HuH-7 (cell line): ENCODE measurements at regions not wholly inside any gene's neighbourhood (a gene's known extent, or its start where the extent isn't known, plus 50 kb on each side); places are given as distances from the start of the nearest gene placed in this dataset.

ENCODE experiments used
- DNase-seq: peaks from one replicate; pipeline ENCODE4 v3.0.0; 2011; ENCODE audit warnings: low spot score

GRCh38 chr4:54915276-54915675 is 210.1 kb downstream of the KDR start:
- DNase-seq = no peak

DNA sequence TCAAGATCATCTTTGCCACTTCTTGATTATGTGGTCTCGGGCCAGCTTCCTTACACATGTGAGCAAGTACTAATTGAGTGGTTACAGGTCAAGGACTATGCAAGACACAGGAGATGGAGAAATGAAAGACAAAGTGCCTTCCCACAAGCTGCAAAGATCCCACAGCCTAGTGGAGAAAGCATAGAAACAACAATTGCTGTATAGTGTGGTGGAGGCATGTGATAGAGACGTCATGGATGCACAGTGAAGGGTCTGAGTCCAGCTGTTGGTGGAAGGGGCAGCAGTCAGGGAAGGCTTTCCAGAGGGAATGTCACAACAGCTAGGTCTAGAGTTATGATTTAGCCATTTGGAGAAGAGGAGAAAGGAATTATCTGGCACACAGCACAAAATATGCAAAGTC is 210.6 kb downstream of the KDR start:
- no peak for DNase-seq

DNA sequence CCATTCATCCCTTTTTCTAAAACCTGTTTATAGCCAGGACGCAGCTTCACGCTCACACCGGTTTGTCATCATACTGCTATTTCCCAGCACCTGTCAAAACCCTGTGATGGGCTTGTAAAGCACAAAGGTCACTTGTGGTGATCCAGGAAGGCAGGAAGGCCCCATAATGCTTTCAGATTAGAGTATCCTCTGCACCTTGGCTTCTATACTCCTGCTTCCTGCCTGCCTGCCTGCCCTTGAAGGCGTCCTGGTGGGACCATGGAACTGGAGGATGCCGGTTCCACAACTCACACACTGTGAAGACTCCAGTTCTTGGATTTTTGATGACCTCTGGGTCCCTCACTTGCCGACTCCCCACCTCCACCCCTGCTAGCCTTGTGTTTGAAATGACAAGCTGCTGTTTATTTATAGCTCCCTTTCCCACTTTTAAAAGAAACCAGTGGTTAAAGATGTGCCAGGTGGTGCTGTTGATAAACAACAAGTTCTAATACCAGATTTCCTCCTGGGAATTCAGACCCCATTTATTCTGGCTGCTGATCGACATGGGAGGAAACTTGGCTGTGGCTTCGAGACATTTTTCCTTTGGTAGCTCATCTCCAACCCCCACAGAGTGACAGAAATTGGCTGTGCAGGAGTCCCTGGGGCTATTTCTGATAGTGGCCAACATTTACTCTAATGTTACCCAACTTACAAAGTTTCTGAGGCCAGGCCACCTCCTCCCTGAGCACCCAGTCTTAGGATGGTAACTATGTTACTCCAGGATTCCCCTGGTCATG is 211.5 kb downstream of the KDR start:
- DNase-seq = peak; percentile 18

GRCh38 chr4:54912155-54912554 is 213.2 kb downstream of the KDR start:
- no peak for DNase-seq

DNA sequence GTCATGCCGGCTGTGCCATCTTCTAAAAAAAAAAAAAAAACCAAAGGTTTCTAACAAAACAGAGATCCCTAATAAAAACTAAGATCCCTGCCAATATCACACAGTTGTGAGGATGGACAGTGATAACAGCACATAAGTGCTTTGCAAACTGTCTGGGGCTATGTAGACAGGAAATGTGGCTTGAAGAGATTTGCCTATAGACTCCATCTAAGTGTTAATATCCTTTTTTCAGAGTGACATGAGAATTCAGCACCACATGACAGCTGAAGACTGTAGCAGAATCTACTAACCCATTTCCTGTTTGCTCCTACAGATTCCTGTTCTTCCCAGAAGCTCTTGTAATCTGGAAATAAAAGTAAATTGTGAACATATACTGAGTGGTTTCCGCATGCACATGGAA is 215.4 kb downstream of the KDR start:
- no peak for DNase-seq

DNA sequence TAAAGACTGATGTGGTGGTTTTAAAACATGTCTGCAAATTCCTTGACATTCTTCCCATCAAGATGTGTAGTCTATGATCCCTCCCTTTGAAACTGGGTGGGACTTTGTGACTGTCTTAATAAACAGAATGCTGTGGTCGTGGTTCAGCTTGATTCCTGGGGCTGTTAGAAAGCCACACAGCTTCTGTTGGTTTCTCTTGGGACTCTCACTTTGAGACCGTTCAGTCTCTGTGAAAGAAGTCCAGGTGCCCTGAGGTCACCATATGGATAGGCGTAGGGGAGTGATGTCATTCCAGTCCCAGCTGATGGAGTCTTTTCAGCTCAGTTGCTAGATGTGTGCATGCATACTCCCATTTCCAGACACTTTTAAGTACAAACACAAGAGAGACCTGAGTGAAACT is 216.6 kb downstream of the KDR start:
- DNase-seq = no peak

DNA sequence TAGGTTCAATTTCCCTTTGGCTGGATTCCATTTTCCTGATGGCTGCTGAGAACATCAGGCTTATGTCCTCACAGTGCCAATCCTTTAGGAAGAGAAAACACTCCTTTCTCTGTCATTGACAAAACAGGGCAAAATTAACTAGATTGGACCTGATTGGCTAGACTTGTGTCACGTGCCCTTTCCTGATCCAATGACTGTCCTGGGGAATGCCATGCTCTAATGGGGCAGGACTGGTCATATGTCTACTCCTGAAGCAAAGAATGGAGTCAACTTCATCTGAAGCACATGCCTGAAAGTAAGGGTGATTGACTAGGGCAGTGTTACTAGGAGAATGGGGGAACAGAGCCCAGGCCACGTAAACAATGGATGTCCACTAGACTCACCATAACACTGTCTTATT is 220.4 kb downstream of the KDR start:
- no peak for DNase-seq

DNA sequence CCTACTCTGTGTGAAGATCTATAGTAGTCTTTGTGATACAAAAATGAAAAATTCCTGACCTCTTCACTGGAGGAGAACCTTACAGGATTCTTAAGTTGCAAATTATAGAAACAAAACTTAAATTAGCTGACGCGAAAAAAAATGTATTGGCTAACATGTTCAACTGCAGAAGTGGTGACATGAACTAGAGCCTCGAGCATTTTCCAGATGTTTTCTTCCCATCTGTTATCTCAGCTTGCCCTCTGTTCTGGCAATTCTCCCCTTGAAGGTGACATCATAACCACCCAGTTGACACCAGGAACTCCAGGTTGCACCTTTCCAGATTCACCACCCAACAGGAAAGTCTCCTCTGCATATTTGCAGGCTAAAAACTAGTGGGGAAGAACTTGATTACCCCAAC is 222.4 kb downstream of the KDR start:
- DNase-seq = no peak

DNA sequence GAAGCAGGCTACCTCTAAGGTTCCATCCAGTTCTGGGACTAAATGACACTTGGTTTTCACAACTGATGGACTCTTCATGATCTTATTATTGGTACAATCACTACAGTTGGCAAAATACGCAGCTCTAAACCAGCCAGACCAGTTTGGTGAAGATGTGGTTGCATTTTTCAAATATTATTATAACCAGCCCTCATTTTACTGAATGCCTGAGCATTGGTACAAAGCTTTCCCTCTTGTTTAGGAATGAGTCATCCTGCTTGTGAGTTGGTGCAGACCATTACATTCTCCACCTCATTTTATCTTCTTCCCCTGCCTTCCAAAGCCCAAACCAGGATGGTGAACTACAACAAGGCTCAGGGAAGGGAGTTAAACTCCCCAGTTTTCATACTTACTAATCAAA is 223.1 kb downstream of the KDR start:
- no peak for DNase-seq

DNA sequence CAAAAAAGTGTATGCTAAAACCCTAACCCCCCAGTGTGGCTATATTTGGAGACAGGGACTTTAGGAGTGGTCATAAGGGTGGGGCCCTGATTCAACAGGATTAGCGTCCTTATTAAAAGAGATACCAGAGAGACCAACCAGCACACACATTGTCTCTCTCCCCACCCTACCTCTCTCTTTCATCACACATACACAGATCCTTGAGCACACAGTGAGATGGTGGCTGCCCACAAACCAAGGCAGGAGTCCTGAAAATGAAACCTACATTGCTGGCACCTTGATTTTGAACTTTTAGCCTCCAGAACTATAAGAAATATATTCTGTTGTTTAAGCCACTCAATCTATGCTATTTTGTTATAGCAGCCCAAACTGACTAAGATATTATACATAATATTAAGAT is 224.2 kb downstream of the KDR start:
- DNase-seq = no peak

DNA sequence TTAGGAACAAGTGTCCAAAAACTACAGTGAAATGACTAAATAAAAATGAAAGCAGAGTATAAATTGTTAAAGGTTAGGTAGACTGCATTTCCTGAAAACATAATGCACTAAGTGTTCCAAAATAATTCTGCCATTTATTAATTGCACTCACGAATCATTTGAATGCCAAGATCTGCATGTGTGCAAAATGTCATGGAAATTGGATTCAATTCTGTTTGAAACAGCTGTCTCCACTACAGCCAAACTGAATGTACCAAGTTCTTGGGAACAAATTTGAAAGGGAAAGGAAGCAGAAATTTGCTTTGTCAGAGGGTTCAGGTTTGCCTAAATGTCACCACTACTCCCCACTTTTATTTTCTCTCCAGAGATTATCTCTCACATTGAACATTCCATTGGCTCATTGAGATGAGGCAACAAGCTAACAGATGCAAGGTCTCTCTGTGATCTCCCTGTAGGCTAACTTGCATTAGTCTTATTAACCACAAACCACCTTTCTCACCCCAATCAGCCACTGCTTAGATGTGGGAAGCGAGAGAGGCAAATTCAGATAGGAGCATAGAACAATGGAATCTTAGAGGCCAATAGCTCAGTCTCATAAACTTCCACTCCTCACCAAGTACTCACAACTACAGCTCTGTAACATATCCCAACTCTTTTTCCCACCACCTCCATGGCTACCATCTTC is 226.6 kb downstream of the KDR start:
- DNase-seq = no peak

- DNase-seq = no peak
These were observed 227.3 kb downstream of the KDR start for GRCh38 chr4:54898056-54898562.

DNA sequence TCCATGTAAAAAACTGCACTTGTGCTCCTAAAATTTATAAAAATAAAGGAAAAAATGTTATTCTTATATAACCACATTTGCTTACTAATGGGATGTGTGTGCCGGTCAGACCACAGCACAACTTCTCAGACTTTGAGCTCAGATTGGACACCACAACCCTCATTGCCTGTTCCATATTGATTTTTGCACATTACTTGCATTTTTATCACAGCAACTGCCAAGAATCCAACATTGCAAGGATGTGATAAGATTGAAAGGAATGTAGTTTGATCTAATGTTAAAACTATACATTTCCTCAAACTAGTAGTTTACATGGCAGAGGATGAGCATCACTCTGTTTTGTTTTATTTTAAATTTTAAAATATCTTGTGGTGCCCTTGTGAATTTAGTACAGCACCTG is 227.8 kb downstream of the KDR start:
- DNase-seq = no peak

DNA sequence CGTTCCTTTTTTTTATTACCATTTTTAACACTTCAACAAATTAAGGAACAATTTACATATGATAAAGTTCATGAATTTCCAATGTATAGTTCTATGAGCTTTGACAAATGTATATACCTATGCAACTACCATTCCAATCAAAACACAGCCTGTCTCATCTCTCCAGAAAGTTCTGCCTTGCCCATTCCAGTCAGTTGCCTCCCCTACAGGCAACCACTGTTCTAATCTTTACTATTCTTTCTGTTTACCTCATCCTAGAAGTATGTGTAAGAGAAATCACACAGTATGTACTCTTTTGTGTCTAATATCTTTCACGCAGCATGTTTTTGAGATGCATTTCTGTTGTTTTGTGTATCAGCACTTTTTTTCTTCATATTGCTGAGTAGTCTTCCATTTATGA is 224.9 kb downstream of the KIT start:
- no peak for DNase-seq

DNA sequence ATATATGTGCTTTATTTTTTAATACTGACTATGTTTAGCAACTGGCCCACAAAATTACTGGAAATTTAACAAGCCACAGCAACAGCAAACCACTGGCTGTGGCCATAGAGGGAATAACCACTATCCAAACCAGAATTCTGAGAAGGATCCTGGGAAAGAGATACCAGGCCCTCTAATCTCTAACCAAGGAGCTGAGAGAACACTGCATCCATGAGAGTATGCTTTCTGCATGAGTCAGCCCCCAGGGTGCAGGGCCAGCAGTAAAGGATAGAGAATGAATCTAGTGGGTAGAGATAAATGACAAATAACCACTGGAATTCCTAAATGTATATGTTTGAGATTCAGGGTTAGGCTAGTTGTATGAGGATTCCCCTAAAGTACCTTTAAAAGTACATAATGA is 221.8 kb downstream of the KIT start:
- no peak for DNase-seq

DNA sequence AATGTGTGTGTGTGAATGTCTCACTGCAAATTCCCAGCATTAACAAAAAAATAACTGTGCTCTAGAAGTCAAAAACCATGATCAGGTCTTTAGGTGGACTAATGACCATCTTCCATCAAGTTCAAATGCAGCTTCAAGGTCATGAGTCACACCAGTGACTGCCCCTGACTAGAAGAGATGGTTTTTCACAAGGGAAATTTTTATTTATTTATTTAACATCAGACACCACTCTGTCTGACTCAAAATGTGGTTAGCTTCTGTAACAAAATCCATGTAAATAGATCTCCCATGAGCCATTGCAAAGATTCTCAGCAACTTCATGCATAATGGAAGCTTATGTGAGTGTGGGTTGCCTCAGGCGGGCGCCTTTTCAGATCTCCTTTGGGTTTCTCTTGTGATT is 219.2 kb downstream of the KIT start:
- no peak for DNase-seq

DNA sequence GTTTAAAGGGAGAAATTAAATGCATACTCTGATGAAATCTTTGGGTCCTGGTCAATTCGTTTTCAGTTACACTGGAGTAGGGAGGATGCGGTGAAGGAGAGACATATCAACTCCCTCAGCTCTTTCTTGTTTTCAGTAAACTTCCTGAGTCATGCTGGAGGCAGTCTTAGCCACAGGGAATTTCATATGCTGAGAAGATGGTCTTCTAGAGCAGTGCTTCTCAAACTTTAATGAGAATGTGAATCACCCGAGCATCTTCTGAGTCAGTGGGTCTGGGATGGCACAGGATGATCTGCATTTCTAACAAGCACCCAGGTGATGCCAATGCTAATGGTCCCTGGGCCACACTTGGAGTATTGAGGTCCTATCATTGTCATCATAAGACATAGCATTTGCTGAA is 214.5 kb downstream of the KIT start:
- no peak for DNase-seq

DNA sequence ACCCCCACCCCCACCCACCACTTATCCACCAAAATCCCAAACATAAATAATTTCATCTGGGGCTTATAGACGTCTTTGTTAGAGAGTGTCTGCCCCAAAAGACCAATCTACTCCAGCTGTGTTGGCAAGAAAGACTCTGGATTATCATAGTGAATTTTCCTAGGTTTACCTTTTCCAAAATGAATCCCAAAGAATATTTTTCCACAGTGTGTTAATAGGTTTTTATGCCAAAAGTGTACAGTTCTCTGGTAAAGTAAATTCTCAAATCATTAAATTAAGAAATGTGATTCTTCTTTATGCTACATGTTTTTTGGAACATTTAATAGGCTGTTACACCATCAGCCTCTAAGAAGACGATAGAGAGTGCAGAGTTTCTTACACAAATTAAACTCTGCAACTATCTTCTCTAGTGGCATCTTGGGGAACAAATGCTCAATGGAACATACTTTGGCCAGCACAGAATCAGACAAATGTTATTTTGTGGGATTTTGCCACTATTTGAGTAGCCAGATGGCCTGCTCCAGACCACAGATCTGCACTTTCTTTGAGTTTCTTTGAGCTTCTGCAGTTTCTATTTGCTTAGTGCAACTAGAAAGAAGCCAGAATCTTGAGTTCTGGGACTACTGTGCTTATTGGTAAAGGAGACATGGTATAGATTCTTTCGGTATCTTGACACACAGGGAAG is 206.0 kb downstream of the KIT start:
- DNase-seq = no peak

DNA sequence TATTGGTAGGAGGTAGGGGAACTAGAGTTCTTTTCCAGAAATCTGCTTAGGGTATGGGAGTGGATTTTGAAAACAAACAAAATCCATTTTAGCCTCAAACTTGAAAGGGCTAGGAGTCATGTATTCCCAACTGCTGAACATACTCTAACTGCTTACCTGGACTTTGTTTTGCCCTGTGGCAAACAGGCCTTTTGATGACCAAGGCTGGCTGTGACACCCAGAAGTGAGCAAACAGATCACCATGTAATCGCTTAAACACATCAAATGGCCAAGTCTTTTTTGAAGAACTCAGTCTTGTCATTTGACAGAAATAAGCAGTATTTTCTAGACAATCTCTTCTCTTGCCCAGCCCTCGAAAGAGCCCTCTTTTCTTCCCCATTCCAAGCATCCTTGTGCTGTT is 203.4 kb downstream of the KIT start:
- no peak for DNase-seq

DNA sequence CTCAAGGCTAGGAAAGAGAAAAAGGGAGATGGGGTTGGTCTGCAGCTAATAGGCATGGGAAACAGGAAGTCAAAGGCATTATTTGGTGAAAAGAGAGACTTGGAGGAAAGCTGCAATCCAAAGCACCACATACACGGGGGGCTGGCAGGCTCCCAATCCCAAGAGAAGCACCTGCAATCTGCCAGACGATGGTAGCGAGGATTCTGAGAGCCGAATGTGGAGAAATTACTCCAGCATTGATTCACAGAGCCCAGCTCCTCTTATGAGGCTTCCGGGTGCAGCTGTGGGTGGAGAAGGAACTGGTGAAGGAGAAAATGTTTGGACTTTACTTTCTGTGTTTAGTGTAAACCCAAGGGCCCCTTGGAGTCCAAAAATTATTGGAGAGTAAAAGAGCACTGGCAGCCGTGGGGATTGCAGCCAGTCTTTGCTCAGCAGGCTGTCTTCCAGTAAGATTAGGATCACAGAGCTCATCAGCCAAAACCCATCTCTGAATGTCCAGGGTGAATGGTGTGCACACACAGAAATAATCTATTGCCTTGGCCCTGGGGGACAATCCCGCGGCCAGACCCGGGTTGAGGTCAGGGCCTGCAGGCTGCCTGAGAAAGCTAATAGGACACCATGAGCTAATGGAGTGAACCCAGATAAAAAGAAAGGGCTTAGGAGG is 197.6 kb downstream of the KIT start:
- DNase-seq = no peak

DNA sequence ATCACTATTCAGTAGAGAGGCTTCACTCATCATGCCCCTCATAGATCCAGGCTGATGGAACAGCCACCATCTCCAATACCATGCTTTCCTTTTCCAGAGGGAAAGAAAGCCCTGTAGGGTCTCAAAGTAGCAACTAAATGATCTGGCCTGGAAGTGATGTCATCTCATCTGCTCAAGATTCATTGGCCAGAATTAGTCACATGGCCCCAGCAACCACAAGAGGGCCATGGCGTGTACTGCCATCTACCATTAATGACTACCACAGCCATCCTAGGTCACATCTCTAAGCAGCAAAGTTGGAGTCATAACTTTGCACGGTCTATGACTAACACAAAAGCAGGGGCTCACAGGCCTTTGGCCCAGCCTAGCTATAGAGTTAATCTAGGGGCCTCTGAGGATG is 194.8 kb downstream of the KIT start:
- no peak for DNase-seq

DNA sequence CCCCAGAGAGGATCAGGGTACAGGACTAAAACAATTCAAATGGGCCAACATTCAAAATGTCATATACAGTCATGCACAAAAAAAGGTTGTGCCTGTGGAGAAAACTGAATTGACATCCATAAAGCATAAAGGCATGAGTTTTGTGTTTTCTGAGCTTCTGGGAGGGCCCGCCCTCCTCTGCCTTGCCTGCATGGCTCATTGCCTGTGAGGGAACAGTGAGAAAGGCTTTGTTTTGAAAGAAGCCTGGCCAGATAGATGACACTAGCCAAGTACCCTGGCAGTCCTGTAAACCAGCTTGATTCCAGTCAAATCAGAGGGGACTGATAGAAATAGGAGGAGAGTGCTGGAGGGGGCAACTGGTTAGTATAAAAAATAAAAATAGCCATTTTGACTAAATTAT is 194.3 kb downstream of the KIT start:
- DNase-seq = no peak

- DNase-seq = no peak
These were observed 187.2 kb downstream of the KIT start for GRCh38 chr4:54844911-54845310.
